HEK293 (cell line): ENCODE measurements at regions not wholly inside any gene's neighbourhood (a gene's known extent, or its start where the extent isn't known, plus 50 kb on each side); places are given as distances from the start of the nearest gene placed in this dataset.

Experiments used
- CTCF ChIA-PET: fragments of 350-600 bp; formaldehyde crosslinking; extraction: SDS; loops from one replicate; lab custom pipeline; 2021; ENCODE audit warnings: antibody characterized with exemption; lab: Yijun Ruan, JAX
- POLR2A ChIA-PET: fragments of 300-600 bp; formaldehyde crosslinking; extraction: SDS; loops from one replicate; lab custom pipeline; 2020; ENCODE audit warnings: antibody characterized with exemption, inconsistent platforms; lab: Yijun Ruan, JAX
- H3K27ac ChIP-seq: fragments of 200-500 bp; sonication (Bioruptor generic); 2 replicates; pipeline ENCODE4 v1.5.1; 2014; ENCODE audit warnings: low read depth, low read length, control low read depth, inconsistent platforms; ENCODE audit errors: extremely low read depth
- H3K36me3 ChIP-seq, 2 experiments: fragments of 200-500 bp in 1 of 2; sonication (Bioruptor generic) in 1 of 2; 1 replicate in 1 of 2; 2 replicates in 1 of 2; pipeline ENCODE4 v1.5.1; 2014 to 2017; ENCODE audit warnings: inconsistent platforms in 2 of 2, low read length in 2 of 2; ENCODE audit not compliant: control insufficient read depth in 2 of 2, insufficient read depth in 1 of 2
- H3K4me1 ChIP-seq: fragments of 200-500 bp; sonication (Bioruptor generic); 2 replicates; pipeline ENCODE4 v1.5.1; 2014; ENCODE audit warnings: mild to moderate bottlenecking, low read length, inconsistent platforms; ENCODE audit not compliant: control insufficient read depth, insufficient read depth
- H3K4me3 ChIP-seq: 2 replicates; pipeline ENCODE4 v1.5.1; 2011; ENCODE audit warnings: low read depth, mild to moderate bottlenecking, control low read depth, low read length, moderate library complexity
- H3K9me3 ChIP-seq: fragments of 200-500 bp; sonication (Bioruptor generic); 2 replicates; pipeline ENCODE4 v1.5.1; 2014; ENCODE audit warnings: low read depth, low read length, inconsistent platforms; ENCODE audit not compliant: control insufficient read depth, insufficient read depth
- GLIS1 ChIP-seq: fragments of 450-650 bp; formaldehyde crosslinking; IDR thresholded peaks from 2 replicates; pipeline ENCODE4 v1.5.1; 2016; ENCODE audit warnings: missing biosample characterization, missing genetic modification characterization
- KLF10 ChIP-seq: fragments of 450-650 bp; IDR thresholded peaks from 2 replicates; pipeline ENCODE4 v1.5.1; 2018; ENCODE audit warnings: missing biosample characterization, mild to moderate bottlenecking, missing genetic modification characterization
- RBAK ChIP-seq: fragments of 450-650 bp; formaldehyde crosslinking; IDR thresholded peaks from 2 replicates; pipeline ENCODE4 v1.5.1; 2016; ENCODE audit warnings: missing biosample characterization, missing genetic modification characterization
- SETDB1 ChIP-seq: IDR thresholded peaks from one replicate; pipeline ENCODE4 v1.6.1; 2017; ENCODE audit warnings: mild to moderate bottlenecking, low read length, moderate library complexity, mixed read lengths; ENCODE audit not compliant: insufficient read length
- SP7 ChIP-seq: fragments of 450-650 bp; formaldehyde crosslinking; IDR thresholded peaks from 2 replicates; pipeline ENCODE4 v1.5.1; 2016; ENCODE audit warnings: missing biosample characterization, missing genetic modification characterization
- TRIM28 ChIP-seq: IDR thresholded peaks from 2 replicates; pipeline ENCODE4 v1.6.1; 2011; ENCODE audit warnings: low read length, control low read depth, borderline replicate concordance
- YY1 ChIP-seq: fragments of 450-650 bp; formaldehyde crosslinking; IDR thresholded peaks from 2 replicates; pipeline ENCODE4 v1.5.1; 2018; ENCODE audit warnings: missing biosample characterization, missing genetic modification characterization
- ZBTB17 ChIP-seq: fragments of 450-650 bp; formaldehyde crosslinking; IDR thresholded peaks from 2 replicates; pipeline ENCODE4 v1.5.1; 2016; ENCODE audit warnings: missing biosample characterization, missing genetic modification characterization
- ZBTB8A ChIP-seq: fragments of 450-650 bp; formaldehyde crosslinking; IDR thresholded peaks from 2 replicates; pipeline ENCODE4 v1.5.1; 2016; ENCODE audit warnings: missing biosample characterization, missing genetic modification characterization
- ZEB2 ChIP-seq: fragments of 450-650 bp; formaldehyde crosslinking; IDR thresholded peaks from 2 replicates; pipeline ENCODE4 v1.5.1; 2016; ENCODE audit warnings: missing biosample characterization, missing genetic modification characterization
- ZFP37 ChIP-seq: fragments of 450-650 bp; formaldehyde crosslinking; IDR thresholded peaks from 2 replicates; pipeline ENCODE4 v1.5.1; 2016; ENCODE audit warnings: missing biosample characterization, missing genetic modification characterization
- ZFP41 ChIP-seq: fragments of 450-650 bp; formaldehyde crosslinking; IDR thresholded peaks from 2 replicates; pipeline ENCODE4 v1.5.1; 2016; ENCODE audit warnings: missing biosample characterization, missing genetic modification characterization, borderline replicate concordance
- ZFP69B ChIP-seq: fragments of 450-650 bp; formaldehyde crosslinking; IDR thresholded peaks from 2 replicates; pipeline ENCODE4 v1.5.1; 2016; ENCODE audit warnings: missing biosample characterization, missing genetic modification characterization
- ZNF2 ChIP-seq: fragments of 450-650 bp; formaldehyde crosslinking; IDR thresholded peaks from 2 replicates; pipeline ENCODE4 v1.5.1; 2016; ENCODE audit warnings: missing biosample characterization, missing genetic modification characterization
- ZNF266 ChIP-seq: fragments of 450-650 bp; formaldehyde crosslinking; IDR thresholded peaks from 2 replicates; pipeline ENCODE4 v1.5.1; 2016; ENCODE audit warnings: missing biosample characterization, missing genetic modification characterization, low read depth
- ZNF341 ChIP-seq: fragments of 450-650 bp; formaldehyde crosslinking; IDR thresholded peaks from 2 replicates; pipeline ENCODE4; 2016; ENCODE audit warnings: low read depth, missing biosample characterization, missing genetic modification characterization
- ZNF391 ChIP-seq: fragments of 450-650 bp; formaldehyde crosslinking; IDR thresholded peaks from 2 replicates; pipeline ENCODE4 v1.5.1; 2016; ENCODE audit warnings: low read depth, missing biosample characterization, missing genetic modification characterization, borderline replicate concordance
- ZNF394 ChIP-seq: fragments of 450-650 bp; formaldehyde crosslinking; IDR thresholded peaks from 2 replicates; pipeline ENCODE4 v1.5.1; 2016; ENCODE audit warnings: missing biosample characterization, missing genetic modification characterization, mild to moderate bottlenecking, moderate library complexity, borderline replicate concordance
- ZNF473 ChIP-seq: fragments of 450-650 bp; formaldehyde crosslinking; IDR thresholded peaks from 2 replicates; pipeline ENCODE4 v1.5.1; 2017; ENCODE audit warnings: missing biosample characterization, missing genetic modification characterization
- ZNF501 ChIP-seq: fragments of 450-650 bp; formaldehyde crosslinking; IDR thresholded peaks from 2 replicates; pipeline ENCODE4 v1.5.1; 2016; ENCODE audit warnings: missing biosample characterization, missing genetic modification characterization
- ZNF555 ChIP-seq: fragments of 450-650 bp; formaldehyde crosslinking; conservative IDR thresholded peaks from 2 replicates; pipeline ENCODE4 v1.5.1; 2017; ENCODE audit warnings: missing biosample characterization, mild to moderate bottlenecking, missing genetic modification characterization, inconsistent platforms
- ZNF561 ChIP-seq: fragments of 450-650 bp; IDR thresholded peaks from 2 replicates; pipeline ENCODE4 v1.5.1; 2018; ENCODE audit warnings: missing biosample characterization, missing genetic modification characterization, borderline replicate concordance
- ZNF600 ChIP-seq: fragments of 450-650 bp; formaldehyde crosslinking; IDR thresholded peaks from 2 replicates; pipeline ENCODE4 v1.5.1; 2016; ENCODE audit warnings: missing biosample characterization, missing genetic modification characterization
- ZNF629 ChIP-seq: fragments of 450-650 bp; formaldehyde crosslinking; IDR thresholded peaks from 2 replicates; pipeline ENCODE4 v1.5.1; 2017; ENCODE audit warnings: missing biosample characterization, missing genetic modification characterization
- ZNF654 ChIP-seq: fragments of 450-650 bp; formaldehyde crosslinking; IDR thresholded peaks from 2 replicates; pipeline ENCODE4 v1.5.1; 2016; ENCODE audit warnings: low read depth, missing biosample characterization, missing genetic modification characterization
- ZNF660 ChIP-seq: fragments of 450-650 bp; IDR thresholded peaks from 2 replicates; pipeline ENCODE4 v1.5.1; 2018; ENCODE audit warnings: missing biosample characterization, mild to moderate bottlenecking, missing genetic modification characterization
- ZSCAN23 ChIP-seq: fragments of 450-650 bp; formaldehyde crosslinking; IDR thresholded peaks from 2 replicates; pipeline ENCODE4 v1.5.1; 2016; ENCODE audit warnings: missing biosample characterization, missing genetic modification characterization
- ZSCAN30 ChIP-seq: fragments of 450-650 bp; IDR thresholded peaks from 2 replicates; pipeline ENCODE4 v1.5.1; 2018; ENCODE audit warnings: missing biosample characterization, mild to moderate bottlenecking, missing genetic modification characterization, moderate library complexity
- TF ChIP-seq, protein P1 (sequence below): fragments of 450-650 bp; formaldehyde crosslinking; IDR thresholded peaks from 2 replicates; pipeline ENCODE4 v1.5.1; 2016; ENCODE audit warnings: missing biosample characterization, missing genetic modification characterization
- TF ChIP-seq, protein P2 (sequence below): IDR thresholded peaks from 2 replicates; pipeline ENCODE4 v1.6.1; 2011; ENCODE audit warnings: mild to moderate bottlenecking, low read depth, low read length, borderline replicate concordance
- TF ChIP-seq, protein P3 (sequence below): fragments of 450-650 bp; IDR thresholded peaks from 2 replicates; pipeline ENCODE4 v1.5.1; 2018; ENCODE audit warnings: missing biosample characterization, mild to moderate bottlenecking, missing genetic modification characterization
- TF ChIP-seq, protein P4 (sequence below): fragments of 450-650 bp; formaldehyde crosslinking; IDR thresholded peaks from 2 replicates; pipeline ENCODE4 v1.5.1; 2016; ENCODE audit warnings: missing biosample characterization, missing genetic modification characterization

DNA sequence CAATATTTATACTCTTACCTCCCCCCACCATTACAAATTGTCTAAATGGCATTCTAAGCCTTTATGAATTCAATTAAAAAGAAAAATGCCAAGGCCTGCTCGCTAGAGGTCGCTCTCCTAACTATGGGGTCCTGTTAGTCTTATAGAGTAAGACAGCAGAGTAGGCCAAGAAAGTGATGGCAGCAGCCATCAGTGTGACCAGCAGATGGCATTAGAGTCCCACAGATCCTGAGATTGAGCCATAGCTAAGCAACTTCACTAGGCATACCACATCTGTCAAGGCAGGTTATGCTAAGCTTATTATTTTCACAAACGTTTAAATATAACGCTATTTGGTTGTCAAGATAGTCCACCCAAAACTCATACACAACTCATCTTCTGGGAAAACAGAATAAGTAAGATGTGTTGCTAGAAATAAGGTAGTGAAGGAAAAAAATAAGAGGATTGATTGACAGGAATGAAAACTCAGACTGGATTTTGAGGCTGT is 57.6 kb upstream of the SCAF8 start:
- ChIA-PET POLR2A (no interaction called here), CTCF (interaction anchor here (0.5 to 3.8 kb wide), 99 partner anchors 9 to 1809 kb away, joined by 3 to 125 read pairs (median 4); no protein-coding TSS in a partner anchor)
- Histone ChIP-seq H3K4me1 (no peaks in the 10 kb centered on the region), H3K4me3 (no peak overlapping the region), H3K9me3 (no peaks in the 10 kb centered on the region), H3K27ac (no peak overlapping the region), H3K36me3 (no peaks in the 10 kb centered on the region)
- TF ChIP-seq ZNF561 (tag by site-specific recombination) (peak; percentile 57; the same call in 1 of the 2 replicates), ZBTB17 (tag by site-specific recombination) (peak; percentile 55), ZNF394 (peak; percentile 52; the same call in 1 of the 2 replicates), ZNF600 (tag by site-specific recombination) (peak; percentile 67), ZNF341 (tag by site-specific recombination) (no peak), ZNF266 (tag by site-specific recombination) (0 out of 2 replicates have a peak, but pooled peaks have one; percentile 15), KLF10 (tag by site-specific recombination) (peak; percentile 34; the same call in 1 of the 2 replicates), GLIS1 (tag by site-specific recombination) (no peak), ZSCAN30 (tag by site-specific recombination) (peak; percentile 89), ZNF629 (0 out of 2 replicates have a peak, but pooled peaks have one; percentile 22), TRIM28 (peak; percentile 99), ZNF473 (tag by site-specific recombination) (no peak), ZEB2 (tag by site-specific recombination) (0 out of 2 replicates have a peak, but pooled peaks have one; percentile 53), ZFP37 (tag by site-specific recombination) (0 out of 2 replicates have a peak, but pooled peaks have one; percentile 47), YY1 (tag by site-specific recombination) (0 out of 2 replicates have a peak, but pooled peaks have one; percentile 21), RBAK (no peak), ZNF660 (tag by site-specific recombination) (peak; percentile 98), ZBTB8A (tag by site-specific recombination) (no peak), ZFP69B (tag by site-specific recombination) (no peak), ZNF501 (peak; percentile 59; the same call in 1 of the 2 replicates), ZSCAN23 (tag by site-specific recombination) (no peak), ZNF2 (tag by site-specific recombination) (peak; percentile 93), SETDB1 (peak; percentile 33), ZNF391 (tag by site-specific recombination) (0 out of 2 replicates have a peak, but pooled peaks have one; percentile 67), ZNF654 (peak; percentile 100), SP7 (tag by site-specific recombination) (peak; percentile 59), ZNF555 (tag by site-specific recombination) (no peak), ZFP41 (tag by site-specific recombination) (no peak)
- TF ChIP-seq, protein P1, sequence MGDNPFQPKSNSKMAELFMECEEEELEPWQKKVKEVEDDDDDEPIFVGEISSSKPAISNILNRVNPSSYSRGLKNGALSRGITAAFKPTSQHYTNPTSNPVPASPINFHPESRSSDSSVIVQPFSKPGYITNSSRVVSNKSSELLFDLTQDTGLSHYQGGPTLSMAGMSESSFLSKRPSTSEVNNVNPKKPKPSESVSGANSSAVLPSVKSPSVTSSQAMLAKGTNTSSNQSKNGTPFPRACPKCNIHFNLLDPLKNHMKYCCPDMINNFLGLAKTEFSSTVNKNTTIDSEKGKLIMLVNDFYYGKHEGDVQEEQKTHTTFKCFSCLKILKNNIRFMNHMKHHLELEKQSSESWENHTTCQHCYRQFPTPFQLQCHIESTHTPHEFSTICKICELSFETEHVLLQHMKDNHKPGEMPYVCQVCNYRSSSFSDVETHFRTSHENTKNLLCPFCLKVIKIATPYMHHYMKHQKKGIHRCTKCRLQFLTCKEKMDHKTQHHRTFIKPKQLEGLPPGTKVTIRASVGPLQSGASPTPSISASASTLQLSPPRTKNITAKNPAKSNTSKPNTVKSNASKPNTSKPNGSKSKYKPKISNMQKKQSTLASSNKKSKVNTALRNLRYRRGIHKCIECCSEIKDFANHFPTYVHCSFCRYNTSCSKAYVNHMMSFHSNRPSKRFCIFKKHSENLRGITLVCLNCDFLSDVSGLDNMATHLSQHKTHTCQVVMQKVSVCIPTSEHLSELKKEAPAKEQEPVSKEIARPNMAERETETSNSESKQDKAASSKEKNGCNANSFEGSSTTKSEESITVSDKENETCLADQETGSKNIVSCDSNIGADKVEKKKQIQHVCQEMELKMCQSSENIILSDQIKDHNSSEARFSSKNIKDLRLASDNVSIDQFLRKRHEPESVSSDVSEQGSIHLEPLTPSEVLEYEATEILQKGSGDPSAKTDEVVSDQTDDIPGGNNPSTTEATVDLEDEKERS (tag by site-specific recombination), result 0 out of 2 replicates have a peak, but pooled peaks have one; percentile 10
- TF ChIP-seq, protein P2, sequence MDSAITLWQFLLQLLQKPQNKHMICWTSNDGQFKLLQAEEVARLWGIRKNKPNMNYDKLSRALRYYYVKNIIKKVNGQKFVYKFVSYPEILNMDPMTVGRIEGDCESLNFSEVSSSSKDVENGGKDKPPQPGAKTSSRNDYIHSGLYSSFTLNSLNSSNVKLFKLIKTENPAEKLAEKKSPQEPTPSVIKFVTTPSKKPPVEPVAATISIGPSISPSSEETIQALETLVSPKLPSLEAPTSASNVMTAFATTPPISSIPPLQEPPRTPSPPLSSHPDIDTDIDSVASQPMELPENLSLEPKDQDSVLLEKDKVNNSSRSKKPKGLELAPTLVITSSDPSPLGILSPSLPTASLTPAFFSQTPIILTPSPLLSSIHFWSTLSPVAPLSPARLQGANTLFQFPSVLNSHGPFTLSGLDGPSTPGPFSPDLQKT, result no peak
- TF ChIP-seq, protein P3, sequence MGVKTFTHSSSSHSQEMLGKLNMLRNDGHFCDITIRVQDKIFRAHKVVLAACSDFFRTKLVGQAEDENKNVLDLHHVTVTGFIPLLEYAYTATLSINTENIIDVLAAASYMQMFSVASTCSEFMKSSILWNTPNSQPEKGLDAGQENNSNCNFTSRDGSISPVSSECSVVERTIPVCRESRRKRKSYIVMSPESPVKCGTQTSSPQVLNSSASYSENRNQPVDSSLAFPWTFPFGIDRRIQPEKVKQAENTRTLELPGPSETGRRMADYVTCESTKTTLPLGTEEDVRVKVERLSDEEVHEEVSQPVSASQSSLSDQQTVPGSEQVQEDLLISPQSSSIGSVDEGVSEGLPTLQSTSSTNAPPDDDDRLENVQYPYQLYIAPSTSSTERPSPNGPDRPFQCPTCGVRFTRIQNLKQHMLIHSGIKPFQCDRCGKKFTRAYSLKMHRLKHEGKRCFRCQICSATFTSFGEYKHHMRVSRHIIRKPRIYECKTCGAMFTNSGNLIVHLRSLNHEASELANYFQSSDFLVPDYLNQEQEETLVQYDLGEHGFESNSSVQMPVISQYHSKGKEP (tag by site-specific recombination), result 0 out of 2 replicates have a peak, but pooled peaks have one; percentile 18
- TF ChIP-seq, protein P4, sequence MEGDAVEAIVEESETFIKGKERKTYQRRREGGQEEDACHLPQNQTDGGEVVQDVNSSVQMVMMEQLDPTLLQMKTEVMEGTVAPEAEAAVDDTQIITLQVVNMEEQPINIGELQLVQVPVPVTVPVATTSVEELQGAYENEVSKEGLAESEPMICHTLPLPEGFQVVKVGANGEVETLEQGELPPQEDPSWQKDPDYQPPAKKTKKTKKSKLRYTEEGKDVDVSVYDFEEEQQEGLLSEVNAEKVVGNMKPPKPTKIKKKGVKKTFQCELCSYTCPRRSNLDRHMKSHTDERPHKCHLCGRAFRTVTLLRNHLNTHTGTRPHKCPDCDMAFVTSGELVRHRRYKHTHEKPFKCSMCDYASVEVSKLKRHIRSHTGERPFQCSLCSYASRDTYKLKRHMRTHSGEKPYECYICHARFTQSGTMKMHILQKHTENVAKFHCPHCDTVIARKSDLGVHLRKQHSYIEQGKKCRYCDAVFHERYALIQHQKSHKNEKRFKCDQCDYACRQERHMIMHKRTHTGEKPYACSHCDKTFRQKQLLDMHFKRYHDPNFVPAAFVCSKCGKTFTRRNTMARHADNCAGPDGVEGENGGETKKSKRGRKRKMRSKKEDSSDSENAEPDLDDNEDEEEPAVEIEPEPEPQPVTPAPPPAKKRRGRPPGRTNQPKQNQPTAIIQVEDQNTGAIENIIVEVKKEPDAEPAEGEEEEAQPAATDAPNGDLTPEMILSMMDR, result peak; percentile 95
